SW480 (cell line): ENCODE measurements at regions not wholly inside any gene's neighbourhood (a gene's known extent, or its start where the extent isn't known, plus 50 kb on each side); places are given as distances from the start of the nearest gene placed in this dataset.
"Not testable (repeated sequence)": the region's sequence is repeated elsewhere in the genome, so short reads cannot be mapped to it uniquely, and the experiment has no call there.

Experiments
- DNase-seq: peaks from one replicate; pipeline ENCODE4 v3.0.0-alpha.2; 2016; ENCODE audit warnings: low spot score

DNA sequence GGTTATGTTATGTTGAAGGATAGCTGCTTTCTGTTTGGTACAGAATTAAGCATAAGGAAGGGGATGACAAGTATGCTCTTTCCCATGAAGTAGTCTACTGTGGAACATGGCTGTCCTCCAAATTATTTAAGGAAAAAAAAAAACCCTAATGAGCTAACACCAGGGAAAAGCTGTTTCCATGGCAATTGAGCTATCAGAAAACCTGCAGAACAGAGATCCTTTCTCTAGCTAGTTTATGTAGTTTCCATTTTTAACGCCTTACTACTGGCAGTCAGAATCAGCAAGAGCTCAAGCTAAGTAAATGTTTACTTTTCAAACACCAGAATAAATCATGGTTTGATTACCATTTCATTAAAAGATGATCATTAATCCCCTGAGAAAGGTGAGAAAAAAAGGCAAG lies 287.4 kb upstream of the TARS1 start:
- no peak for DNase-seq

DNA sequence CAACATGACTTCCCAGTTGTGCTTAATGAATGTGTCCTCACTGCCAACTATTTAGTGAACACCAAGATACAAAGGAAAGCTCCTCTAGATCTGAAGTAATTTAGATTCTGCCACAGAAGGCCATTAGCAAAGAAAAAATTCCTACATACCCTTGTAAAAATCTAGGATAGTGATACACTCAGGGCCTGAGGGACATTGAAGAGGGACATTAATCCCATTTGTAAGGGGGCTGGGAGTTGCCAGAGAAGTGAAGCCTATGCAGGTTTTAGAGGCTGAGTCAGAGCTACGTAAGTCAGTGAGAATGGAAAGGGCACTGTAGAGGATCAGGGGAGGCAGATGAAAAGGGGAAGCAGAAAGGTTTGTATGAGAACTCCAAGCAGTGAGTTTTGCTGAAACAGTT lies 286.9 kb upstream of the TARS1 start:
- no peak for DNase-seq

DNA sequence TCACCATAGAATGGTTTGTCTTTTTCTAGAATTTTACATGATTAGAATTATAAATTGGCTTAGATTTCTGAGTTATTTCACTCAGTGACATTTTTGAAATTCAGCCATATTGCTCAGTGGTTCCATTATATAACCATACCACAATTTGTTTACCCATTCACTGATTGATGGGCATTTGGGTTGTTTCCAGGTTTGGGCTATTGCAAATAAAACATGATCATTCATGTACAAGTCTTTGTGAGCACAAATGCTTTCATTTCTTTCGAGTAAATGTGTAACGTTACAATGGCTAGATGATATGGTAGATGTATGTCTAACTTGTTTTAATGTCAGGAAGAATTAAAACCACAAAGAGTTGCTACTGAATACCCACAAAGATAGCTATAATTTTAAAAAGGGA lies 279.9 kb upstream of the TARS1 start:
- DNase-seq = no peak

DNA sequence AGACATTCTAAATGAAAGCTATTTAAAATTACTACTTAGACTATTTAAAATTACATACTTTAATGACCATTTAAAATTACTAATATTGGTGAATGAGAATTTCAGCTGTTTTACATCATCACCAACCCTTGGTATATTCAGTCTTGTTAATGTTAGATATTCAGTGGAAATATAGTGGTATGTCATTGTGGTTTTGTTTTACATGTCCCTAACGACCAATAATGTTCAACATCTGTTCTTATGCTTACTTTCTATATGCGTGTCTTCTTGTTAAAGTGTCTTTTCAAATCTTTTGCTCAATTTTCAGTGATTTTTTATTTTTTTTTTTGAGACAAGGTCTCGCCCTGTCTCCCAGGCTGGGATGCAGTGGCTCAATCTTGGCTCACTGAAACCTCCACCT lies 279.3 kb upstream of the TARS1 start:
- DNase-seq = no peak

DNA sequence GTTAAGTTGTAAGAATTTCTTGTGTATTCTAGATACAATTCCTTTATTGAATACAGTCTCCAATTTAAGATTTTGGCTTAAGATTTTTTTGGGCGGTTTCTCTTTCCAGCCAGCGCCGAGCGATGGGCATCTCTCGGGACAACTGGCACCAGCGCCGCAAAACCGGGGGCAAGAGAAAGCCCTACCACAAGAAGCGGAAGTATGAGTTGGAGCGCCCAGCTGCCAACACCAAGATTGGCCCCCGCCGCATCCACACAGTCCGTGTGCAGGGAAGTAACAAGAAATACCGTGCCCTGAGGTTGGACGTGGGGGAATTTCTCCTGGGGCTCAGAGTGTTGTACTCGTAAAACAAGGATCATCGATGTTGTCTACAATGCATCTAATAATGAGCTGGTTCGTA lies 278.7 kb upstream of the TARS1 start:
- DNase-seq = no peak

DNA sequence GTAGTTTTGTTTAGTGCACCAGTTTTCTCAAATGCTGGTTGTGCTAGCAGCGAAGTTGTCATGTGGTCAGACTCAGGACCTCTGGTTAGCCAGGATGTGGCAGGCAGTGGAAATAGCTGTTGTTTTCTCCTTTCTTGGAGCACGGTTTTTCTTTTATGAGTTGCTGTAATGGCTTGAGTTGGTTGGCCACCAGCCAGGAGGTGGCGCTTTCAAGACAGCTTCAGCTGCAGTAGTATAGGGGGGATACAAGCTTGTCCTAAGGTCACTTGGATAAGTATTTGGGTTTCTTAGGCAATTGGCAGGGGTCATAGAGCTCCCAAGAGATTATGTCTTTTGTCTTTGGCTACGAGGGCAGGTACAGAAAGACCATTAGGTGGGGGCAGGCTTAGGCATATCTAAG lies 274.2 kb upstream of the TARS1 start:
- DNase-seq = no peak

DNA sequence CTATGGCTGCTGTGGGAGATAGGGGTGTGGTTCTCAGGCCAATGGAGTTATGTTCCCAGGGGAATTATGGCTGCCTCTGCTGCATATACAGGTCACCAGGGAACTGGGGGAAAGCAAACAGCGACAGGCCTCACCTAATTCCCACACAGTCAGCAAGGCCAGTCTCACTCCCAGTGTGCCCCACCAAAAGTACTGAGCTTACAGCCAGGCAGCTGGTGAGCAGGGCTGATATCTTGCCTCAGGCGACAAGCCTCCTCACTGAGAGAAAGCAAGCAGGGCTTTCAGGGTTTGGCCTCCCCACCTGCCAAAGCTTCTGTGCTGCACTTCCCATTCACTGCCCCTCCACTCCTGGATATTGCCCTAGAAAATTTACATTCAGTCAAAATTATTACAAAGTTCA lies 273.8 kb upstream of the TARS1 start:
- no peak for DNase-seq

DNA sequence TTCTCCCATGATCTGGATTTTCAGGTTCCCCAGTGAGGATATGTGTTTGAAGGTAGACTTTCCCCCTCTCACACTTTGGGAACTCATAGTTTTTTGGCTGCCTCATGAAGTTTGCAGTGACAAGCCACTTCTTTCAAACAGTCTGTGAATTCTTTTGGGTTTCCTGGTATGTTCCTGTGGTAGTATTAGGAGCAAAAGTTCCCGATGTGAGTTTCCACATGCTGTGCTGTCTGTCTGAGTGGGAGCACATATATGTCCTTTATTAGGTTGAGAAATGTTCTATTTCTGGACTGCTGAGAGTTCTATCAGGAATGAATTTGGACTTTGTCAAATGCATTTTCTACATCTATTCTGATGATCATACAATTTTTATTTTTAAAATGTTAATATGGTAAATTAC lies 273.2 kb upstream of the TARS1 start:
- DNase-seq = no peak

DNA sequence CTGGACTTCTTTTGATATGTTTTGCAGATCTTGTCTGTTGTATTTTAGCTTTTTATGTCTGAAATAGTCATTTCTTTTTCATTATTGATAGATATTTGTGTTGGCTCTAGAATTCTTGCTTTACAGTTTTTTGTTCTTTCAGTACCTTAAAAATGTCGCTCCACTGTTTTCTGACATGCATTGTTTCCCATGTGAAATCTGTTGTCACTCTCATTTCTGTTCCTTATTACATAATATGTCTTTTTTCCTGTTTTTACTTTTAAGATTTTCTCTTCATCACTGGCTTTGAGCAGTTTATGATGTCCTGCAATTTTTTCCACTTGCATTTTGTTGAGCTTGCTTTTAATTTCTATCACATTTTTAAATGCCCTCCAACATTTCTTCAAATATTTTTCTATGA lies 270.4 kb upstream of the TARS1 start:
- DNase-seq = no peak

DNA sequence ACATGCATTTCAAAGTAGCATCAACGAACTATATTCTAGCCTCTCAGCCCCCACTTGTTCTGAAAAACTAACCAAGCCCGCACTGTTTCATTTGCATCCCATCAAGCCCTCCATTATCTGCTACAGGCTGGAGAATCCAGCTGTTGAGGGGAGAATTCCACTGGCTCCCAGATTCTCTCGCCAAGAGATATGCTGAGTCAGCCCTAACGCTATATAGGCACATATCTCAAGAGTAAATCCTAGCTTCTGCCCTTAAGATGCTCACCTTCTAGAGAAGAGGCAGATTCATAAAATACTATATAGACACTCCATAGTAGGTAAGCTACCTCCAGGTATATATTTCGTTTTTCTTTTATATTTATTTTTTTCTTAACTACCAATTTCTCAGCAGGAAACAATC lies 266.4 kb upstream of the TARS1 start:
- DNase-seq = no peak

DNA sequence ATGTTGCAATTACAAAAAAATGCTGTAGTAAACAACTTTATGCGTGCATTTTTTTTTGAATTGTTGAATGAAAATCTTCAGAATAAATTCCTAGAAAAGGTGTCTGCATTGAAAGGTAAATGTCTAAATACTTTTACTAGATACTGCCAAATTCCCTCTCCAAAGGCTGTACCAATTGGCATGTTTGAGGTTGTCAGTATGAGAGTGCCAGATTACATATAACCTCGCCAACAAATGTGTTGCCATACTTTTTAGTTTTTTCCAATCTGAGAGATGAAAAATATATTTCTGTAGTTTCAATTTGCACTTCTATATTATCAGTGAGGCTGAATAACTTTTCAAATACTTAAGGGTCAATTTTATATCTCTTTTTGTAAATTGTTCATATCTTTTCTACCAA lies 261.5 kb upstream of the TARS1 start:
- no peak for DNase-seq

DNA sequence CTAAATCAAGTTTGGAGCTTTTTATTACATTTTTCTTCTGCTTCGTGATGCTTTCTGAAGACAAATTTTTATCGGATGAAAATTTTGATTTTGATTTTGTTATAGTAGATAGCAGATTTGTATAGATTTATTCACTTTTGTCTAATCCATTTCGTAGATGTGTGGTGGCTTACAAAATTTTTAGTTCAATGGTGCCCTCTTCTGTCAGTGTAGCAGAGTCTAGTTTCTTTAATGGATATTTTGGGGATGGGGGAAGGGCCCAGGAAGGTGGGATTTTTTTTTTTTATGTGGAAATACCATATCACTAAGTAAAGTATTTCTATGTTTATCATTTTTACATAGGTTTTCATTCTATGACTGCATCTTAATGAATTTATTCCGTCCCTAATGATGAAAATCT lies 259.9 kb upstream of the TARS1 start:
- peak; percentile 6 for DNase-seq

DNA sequence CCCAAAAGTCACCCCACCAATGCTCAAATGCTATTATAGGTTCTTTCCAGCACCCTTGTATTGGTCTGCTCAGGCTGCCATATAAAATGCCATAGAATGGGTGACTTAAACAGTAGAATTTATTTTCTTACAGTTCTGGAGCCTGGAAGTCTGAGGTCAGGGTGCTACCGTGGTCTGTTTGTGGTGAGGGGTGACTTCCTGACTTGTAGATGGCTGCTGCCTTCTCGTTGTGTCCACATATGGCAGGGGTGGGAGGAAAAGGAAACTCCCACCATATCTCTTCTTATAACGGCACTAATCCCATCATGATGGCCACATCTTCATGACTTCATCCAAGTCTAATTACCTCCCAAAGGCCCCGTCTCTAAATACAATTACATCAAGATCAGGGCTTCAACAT lies 257.8 kb upstream of the TARS1 start:
- no peak for DNase-seq

DNA sequence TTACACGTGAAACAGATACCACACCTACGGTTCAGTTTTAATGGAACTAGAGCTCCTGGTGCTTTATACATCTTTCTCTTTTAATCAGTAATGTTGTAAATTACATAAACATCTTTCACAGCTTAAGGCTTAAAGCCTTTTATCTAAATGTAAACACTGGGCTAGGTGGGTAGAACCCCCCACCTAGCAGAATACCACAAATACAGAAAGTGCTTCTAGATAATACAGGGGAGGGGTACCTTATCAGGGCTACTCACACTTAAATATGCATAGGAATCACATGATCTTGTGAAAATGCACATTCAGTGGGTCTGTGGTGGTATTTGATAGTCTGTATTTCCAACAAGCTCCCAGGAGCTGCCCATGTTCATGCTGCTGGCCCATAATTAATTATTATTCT lies 256.4 kb upstream of the TARS1 start:
- DNase-seq = no peak

DNA sequence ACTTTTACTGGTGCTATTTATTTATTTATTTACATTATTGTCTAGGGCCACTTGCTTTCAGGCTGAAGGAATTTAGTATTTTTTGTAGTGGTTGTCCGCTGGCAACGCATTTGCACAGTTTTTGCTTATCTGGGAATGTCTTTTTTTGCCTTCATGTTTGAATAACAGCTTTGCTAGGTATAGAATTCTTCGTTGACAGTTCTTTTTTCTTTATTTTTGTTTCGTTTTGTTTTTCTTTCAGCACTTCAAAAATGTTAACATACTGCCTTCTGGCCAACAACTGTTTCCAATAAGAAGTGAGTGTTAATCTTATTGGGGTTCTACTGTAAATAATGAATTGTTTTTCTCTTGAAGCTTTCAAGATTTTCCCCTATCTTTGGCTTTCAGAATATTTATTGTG lies 252.7 kb upstream of the TARS1 start:
- DNase-seq = no peak

DNA sequence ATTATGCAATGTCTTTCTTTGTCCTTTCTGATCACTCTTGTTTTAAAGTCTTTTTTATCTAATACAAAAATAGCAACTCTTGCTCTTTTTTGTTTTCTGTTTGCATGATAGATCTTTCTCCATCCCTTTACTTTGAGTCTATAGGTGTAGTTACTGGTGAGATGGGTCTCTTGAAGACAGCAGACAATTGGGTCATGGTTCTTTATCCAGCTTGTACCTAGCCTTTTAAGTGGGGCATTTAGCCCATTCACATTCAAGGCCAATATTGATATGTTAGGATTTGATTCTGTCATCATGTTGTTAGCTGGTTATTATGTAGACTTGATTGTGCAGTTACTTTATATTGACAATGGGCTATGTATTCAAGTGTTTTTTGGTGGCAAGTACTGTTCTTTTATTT lies 245.9 kb upstream of the TARS1 start:
- no peak for DNase-seq

DNA sequence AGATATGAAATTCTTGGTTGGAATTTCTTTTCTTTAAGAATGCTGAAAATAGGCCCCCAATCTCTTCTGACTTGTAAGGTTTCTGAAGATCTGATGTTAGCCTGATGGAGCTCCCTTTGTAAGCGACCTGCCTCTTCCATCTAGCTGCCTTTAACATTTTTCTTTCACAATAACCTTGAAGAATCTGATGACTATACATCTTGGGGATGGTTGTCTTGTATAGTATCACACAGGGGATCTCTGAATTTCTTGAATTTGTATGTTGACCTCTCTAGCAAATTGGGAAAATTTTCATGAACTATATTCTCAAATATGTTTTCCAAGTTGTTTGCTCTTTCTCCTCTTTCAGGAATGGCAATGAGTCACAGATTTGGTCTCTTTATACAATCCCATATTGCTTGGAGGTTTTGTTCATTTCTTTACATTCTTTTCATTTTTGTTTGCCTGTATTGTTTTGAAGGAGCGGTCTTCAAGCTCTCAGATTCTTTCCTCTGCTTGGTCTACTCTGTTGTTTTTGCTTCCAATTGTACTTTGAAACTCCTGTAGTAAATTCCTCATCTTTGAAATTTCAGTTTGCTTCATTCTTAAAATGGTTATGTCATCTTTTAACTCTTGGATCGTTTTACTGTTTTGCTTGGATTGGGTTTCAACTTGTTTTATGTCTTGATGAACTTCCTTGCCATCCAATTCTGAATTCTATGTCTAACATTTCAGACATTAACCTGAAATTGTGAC lies 245.2 kb upstream of the TARS1 start:
- no peak for DNase-seq

DNA sequence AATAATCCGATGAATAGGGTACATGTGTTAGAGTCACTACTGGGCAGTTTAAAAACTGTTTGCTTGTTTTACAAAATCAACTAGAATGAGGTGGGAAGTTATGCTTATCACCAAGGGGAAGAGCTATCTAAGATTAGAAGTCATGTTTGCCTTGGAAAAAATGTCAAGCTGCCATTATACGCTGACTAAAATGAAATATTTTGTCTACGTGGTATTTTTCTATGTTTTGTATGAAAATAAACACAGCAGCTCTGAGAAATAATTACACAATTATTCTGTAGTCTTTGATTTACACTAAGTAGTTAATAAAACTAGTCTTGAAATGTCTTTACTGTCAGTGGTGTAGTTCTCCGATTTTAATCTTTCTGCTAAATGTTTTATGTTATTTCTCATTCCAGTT lies 241.9 kb upstream of the TARS1 start:
- no peak for DNase-seq

DNA sequence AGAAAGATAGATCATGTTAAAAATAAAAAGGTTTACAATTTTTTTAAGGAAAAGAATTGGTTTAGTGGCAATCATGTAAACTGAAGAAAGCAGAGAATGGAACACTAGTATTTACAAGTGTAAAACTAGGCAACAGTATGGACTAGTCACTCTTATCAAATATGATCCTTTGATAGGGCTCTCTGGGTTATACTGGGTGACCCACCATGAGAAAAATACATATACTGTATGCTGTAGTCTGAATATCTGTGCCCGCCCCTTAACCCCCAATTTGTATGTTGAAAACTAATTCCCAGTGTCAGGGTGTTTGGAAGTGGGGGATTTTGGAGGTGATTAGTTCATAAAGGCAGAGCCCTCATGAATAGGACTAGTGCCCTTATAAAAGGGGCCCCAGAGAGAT lies 236.8 kb upstream of the TARS1 start:
- DNase-seq = no peak

DNA sequence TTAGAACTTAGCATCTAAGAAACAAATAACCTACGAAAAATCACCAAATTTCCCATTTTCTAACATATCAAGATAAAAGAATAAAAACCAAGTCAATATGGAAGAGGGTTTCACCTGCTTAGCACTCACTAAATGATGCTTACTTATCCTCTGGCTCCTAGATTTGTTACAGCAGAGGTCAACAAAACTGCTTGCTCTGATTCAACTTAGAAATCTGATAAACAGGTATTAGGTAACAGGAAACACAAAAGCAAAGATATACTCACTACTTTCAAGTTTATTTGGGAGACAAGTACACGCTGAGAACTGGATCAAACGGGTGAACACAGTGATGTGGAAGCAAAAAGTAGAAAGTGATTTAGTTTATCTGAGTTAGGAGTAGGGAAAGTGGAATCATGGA lies 235.7 kb upstream of the TARS1 start:
- no peak for DNase-seq

DNA sequence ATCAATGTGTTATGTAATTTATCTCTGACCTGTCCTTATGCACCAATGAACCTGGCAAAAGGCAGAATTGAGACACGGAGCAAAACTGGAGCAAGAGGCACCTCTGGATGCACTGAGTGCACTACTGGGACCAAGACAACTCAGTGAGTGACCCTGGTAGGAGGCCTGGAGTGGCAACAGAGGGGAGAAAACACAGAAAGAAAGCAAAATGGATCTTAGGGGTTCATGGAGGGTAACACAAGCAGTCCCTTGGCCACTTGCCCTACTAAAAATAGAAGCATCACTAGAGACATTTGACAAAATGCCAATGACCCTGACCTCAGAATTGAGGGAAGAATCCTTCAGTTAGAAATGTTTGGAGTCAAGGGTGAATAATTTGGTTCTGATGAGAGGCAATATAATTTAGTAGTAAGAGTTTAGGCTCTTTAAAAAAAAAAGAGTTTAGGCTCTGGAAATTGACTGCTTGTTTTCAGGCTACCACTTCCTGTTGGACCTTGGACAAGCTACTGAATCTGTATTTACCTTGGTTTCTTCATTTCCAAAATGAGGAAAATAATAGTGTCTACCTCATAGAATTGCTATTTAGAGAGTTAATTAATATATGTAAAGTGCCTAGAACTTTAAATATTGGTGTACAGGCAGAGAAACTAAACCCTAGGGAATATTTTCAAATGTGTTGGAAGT lies 234.9 kb upstream of the TARS1 start:
- no peak for DNase-seq

DNA sequence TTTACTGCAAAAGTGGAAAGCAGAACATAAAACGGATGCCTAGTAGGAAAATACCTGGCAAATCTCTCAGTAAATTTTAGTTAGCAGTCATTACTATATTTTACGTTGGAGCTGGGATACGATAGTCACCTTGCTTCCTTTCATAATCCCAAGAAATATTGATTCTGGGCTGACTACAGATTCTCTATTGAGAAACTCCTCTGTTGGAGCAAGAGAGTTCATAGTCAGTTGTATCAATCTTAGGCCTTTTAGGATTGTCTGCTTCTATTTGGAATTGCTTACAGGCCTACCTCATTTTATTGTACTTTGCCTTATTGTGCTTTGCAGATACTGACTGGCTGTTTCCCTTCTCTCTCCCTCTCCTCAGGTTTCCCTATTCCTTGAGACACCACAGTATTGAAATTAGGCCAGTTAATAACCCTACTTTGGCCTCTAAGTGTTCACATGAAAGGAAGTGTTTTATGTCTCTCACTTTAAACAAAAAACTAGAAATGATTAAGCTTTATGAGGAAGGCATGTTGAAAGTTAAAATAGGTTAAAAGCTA lies 233.7 kb upstream of the TARS1 start:
- DNase-seq = no peak

DNA sequence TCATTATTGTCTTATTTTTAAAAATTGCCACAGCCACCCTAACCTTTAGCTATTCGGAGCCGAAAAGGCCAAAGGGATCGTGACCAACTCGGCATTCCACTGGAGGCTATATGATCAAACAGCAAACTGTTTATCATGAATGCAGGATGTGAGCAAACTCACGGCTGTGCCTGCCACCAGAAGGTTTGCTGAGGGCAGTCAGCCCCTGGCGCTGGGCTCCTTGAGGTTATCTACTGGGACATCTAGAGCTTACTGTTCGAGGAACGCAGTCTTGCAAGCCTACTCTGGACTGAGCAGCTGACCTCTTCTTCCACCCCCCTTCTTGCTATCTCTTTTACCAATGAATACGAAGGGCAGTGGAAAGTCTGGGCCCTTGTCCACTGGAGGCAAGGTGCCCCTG lies 231.5 kb upstream of the TARS1 start:
- DNase-seq = no peak

DNA sequence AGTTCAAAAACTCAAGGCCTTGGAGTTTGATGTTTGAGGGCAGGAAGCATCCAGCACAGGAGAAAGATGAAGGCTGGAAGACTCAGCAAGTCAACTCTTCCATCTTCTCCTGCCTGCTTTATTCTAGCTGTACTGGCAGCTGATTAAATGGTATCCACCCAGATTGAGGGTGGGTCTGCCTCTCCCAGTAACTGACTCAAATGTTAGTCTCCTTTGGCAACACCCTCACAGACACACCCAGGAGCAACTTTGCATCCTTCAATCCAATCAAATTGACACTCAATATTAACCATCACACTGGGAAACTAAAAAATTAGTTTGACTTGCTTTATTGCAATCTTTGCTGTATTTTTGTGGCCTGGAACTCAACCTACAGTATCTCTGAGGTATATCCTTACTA lies 230.5 kb upstream of the TARS1 start:
- not testable (repeated sequence) for DNase-seq
